ENCODE measurements at regions not wholly inside any gene's neighbourhood (a gene's known extent, or its start where the extent isn't known, plus 50 kb on each side); places are given as distances from the start of the nearest gene placed in this dataset.
"Not testable (repeated sequence)": the region's sequence is repeated elsewhere in the genome, so short reads cannot be mapped to it uniquely, and the experiment has no call there.

GRCh38 chr12:97977870-97978405 lies 515.3 kb downstream of the RMST start:
- TF ChIP-seq POLR2A (IDR thresholded peaks at IDR 0.05; ENCODE audit: low read length) (no peak), GATA1 (IDR thresholded peaks at IDR 0.05; ENCODE audit: low read depth, low read length) (no peak)
- no peak for DNase-seq

- TF ChIP-seq POLR2A (IDR thresholded peaks at IDR 0.05; ENCODE audit: low read length): no peak
- DNase-seq: no peak
Observed at GRCh38 chr12:97982684-97983083, 520.1 kb downstream of the RMST start.

GRCh38 chr12:97983796-97984195 lies 521.2 kb downstream of the RMST start:
- DNase-seq: no peak
- no peak for TF ChIP-seq GATA1 (IDR thresholded peaks at IDR 0.05; ENCODE audit: low read depth, low read length)
- TF ChIP-seq POLR2A (IDR thresholded peaks at IDR 0.05; ENCODE audit: low read length): no peak

GRCh38 chr12:97984436-97984835 lies 521.8 kb downstream of the RMST start:
- TF ChIP-seq POLR2A (IDR thresholded peaks at IDR 0.05; ENCODE audit: low read length) (no peak), GATA1 (IDR thresholded peaks at IDR 0.05; ENCODE audit: low read depth, low read length) (no peak)
- no peak for DNase-seq

- TF ChIP-seq POLR2A (IDR thresholded peaks at IDR 0.05; ENCODE audit: low read length): no peak
- TF ChIP-seq GATA1 (IDR thresholded peaks at IDR 0.05; ENCODE audit: low read depth, low read length): no peak
- DNase-seq: no peak
Observed at GRCh38 chr12:97984974-97985580, 522.5 kb downstream of the RMST start.

GRCh38 chr12:97985834-97986233 lies 523.2 kb downstream of the RMST start:
- no peak for DNase-seq

GRCh38 chr12:97988588-97988987 lies 526.0 kb downstream of the RMST start:
- not testable (repeated sequence) for DNase-seq

More at GRCh38 chr12:97985834-97986233, 523.2 kb downstream of the RMST start:
- TF ChIP-seq POLR2A (IDR thresholded peaks at IDR 0.05; ENCODE audit: low read length) (no peak), GATA1 (IDR thresholded peaks at IDR 0.05; ENCODE audit: low read depth, low read length) (no peak)

- no peak for DNase-seq
- TF ChIP-seq GATA1 (IDR thresholded peaks at IDR 0.05; ENCODE audit: low read depth, low read length) (no peak), POLR2A (IDR thresholded peaks at IDR 0.05; ENCODE audit: low read length) (no peak)
Observed at GRCh38 chr12:97989366-97989940, 525.9 kb upstream of the TMPO start.

- TF ChIP-seq POLR2A (IDR thresholded peaks at IDR 0.05; ENCODE audit: low read length) (no peak), GATA1 (IDR thresholded peaks at IDR 0.05; ENCODE audit: low read depth, low read length) (no peak)
Observed at GRCh38 chr12:97994746-97995484, 520.5 kb upstream of the TMPO start.

GRCh38 chr12:97995559-97995958 lies 519.8 kb upstream of the TMPO start:
- no peak for TF ChIP-seq POLR2A (IDR thresholded peaks at IDR 0.05; ENCODE audit: low read length)
- no peak for TF ChIP-seq GATA1 (IDR thresholded peaks at IDR 0.05; ENCODE audit: low read depth, low read length)
- DNase-seq: no peak

More at GRCh38 chr12:97994746-97995484, 520.5 kb upstream of the TMPO start:
- no peak for DNase-seq

- TF ChIP-seq GATA1 (IDR thresholded peaks at IDR 0.05; ENCODE audit: low read depth, low read length): no peak
- TF ChIP-seq POLR2A (IDR thresholded peaks at IDR 0.05; ENCODE audit: low read length): no peak
- DNase-seq: no peak
Observed at GRCh38 chr12:98001430-98001829, 514.0 kb upstream of the TMPO start.

GRCh38 chr12:98002887-98003493 lies 512.4 kb upstream of the TMPO start:
- peak; percentile 51 to 58 for DNase-seq
- no peak for TF ChIP-seq POLR2A (IDR thresholded peaks at IDR 0.05; ENCODE audit: low read length)
- no peak for TF ChIP-seq GATA1 (IDR thresholded peaks at IDR 0.05; ENCODE audit: low read depth, low read length)

- TF ChIP-seq GATA1 (IDR thresholded peaks at IDR 0.05; ENCODE audit: low read depth, low read length) (no peak), POLR2A (IDR thresholded peaks at IDR 0.05; ENCODE audit: low read length) (no peak)
- DNase-seq: no peak
Observed at GRCh38 chr12:98007963-98008362, 507.4 kb upstream of the TMPO start.

- no peak for DNase-seq
Observed at GRCh38 chr12:98013560-98013959, 501.8 kb upstream of the TMPO start.

More at GRCh38 chr12:98013560-98013959, 501.8 kb upstream of the TMPO start:
- TF ChIP-seq GATA1 (IDR thresholded peaks at IDR 0.05; ENCODE audit: low read depth, low read length) (no peak), POLR2A (IDR thresholded peaks at IDR 0.05; ENCODE audit: low read length) (no peak)
